Esophagus squamous epithelium (tissue), 5 donors: ENCODE measurements at regions not wholly inside any gene's neighbourhood (a gene's known extent, or its start where the extent isn't known, plus 50 kb on each side); places are given as distances from the start of the nearest gene placed in this dataset.

Source experiments
- DNase-seq: peaks from one replicate; lab custom pipeline; 2025; lab: John Stamatoyannopoulos, UW
- H3K27ac ChIP-seq, 4 donors: fragments of 200-600 bp; sonication (generic); one replicate each; pipeline ENCODE4 v1.5.1; 2016 to 2019; ENCODE audit warnings: mild to moderate bottlenecking in 1 of 4
- H3K27me3 ChIP-seq, 4 donors: fragments of 200-600 bp; sonication (generic); 1 replicate in 3 of 4; 2 replicates in 1 of 4; pipeline versions ENCODE4 v1.5.1 to v1.6.0; 2017 to 2021; ENCODE audit warnings: antibody characterized with exemption in 1 of 4
- H3K36me3 ChIP-seq, 3 donors: fragments of 200-600 bp; sonication (generic); one replicate each; pipeline ENCODE4 v1.5.1; 2016 to 2019
- H3K4me1 ChIP-seq, 3 donors: fragments of 200-600 bp; sonication (generic); one replicate each; pipeline ENCODE4 v1.5.1; 2017 to 2019
- H3K4me3 ChIP-seq, 4 donors: fragments of 200-600 bp; sonication (generic); 1 replicate in 3 of 4; 2 replicates in 1 of 4; pipeline ENCODE4 v1.5.1; 2016 to 2019; ENCODE audit warnings: mild to moderate bottlenecking in 2 of 4, moderate library complexity in 1 of 4
- H3K9me3 ChIP-seq, 3 donors: fragments of 200-600 bp; sonication (generic); one replicate each; pipeline ENCODE4 v1.5.1; 2016 to 2019
- CTCF ChIP-seq, 6 experiments: fragments of 450-650 bp in 4 of 6; fragments of 200-600 bp in 2 of 6; sonication (generic) in 2 of 6; IDR thresholded peaks; one replicate each; pipeline ENCODE4 v1.5.1; 2016 to 2019; ENCODE audit warnings: antibody characterized with exemption in 6 of 6, mild to moderate bottlenecking in 4 of 6, moderate library complexity in 4 of 6
- POLR2A ChIP-seq, 4 donors: fragments of 450-650 bp; IDR thresholded peaks; one replicate each; pipeline ENCODE4 v1.6.1; 2017; ENCODE audit warnings: antibody characterized with exemption in 4 of 4, mild to moderate bottlenecking in 4 of 4, moderate library complexity in 3 of 4
- WGBS, 2 donors: methylation state at CpG; one replicate each; pipeline ENCODE4 v1.1.5; 2018; 5-methylcytosine and 5-hydroxymethylcytosine counted together
- intact Hi-C: fragments of 100-400 bp; cut with DNase I; formaldehyde crosslinking; loops from one replicate; pipeline ENCODE4 v1.15.0; 2022
- donor health status: DM: yes; HTN: yes; CAD: no.

DNA sequence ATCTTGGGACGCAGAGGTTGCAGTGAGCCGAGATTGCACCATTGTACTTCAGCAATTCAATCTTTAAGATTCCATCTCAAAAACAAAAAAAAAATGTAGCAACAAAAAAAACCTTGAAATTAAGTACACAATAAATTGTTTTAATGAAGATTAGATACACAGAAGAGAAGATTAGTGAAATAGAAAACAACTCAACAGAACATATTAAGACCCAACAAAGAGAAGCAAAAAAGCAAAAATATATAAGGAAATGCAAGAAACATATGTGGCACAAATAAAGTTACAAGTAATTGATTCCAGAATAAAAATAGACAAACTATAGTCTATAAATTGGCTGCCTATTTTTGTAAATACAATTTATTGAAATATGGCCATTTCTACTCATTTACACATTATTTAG is 445.2 kb downstream of the EPM2A start:
- intact Hi-C loops: no loop called here
- WGBS, 2 donors: 87 to 90% methylated on average over 2 of the region's 2 CpGs
- DNase-seq: no peak
- Histone ChIP-seq H3K4me3 (no peak overlapping the region), H3K27me3 (no peaks in the 10 kb centered on the region), H3K27ac (no peak overlapping the region), H3K36me3 (no peaks in the 10 kb centered on the region), H3K9me3 (no peaks in the 10 kb centered on the region), H3K4me1 (no peaks in the 10 kb centered on the region)
- TF ChIP-seq POLR2A (IDR thresholded peaks at IDR 0.05) (no peak), CTCF (IDR thresholded peaks at IDR 0.05) (no peak)

- Histone ChIP-seq H3K27me3 (no peaks in the 10 kb centered on the region), H3K4me1 (no peaks in the 10 kb centered on the region), H3K36me3 (no peaks in the 10 kb centered on the region), H3K4me3 (no peak overlapping the region), H3K27ac (no peak overlapping the region), H3K9me3 (no peaks in the 10 kb centered on the region)
- WGBS, 2 donors: 68 to 75% methylated on average over 2 of the region's 2 CpGs
- intact Hi-C loops: no loop called here
- no peak for DNase-seq
- TF ChIP-seq POLR2A (IDR thresholded peaks at IDR 0.05) (no peak), CTCF (IDR thresholded peaks at IDR 0.05) (no peak)
These were observed 443.3 kb downstream of the EPM2A start for GRCh38 chr6:145292066-145292465.

- intact Hi-C loops: no loop called here
- H3K4me1 ChIP-seq: no peaks in the 10 kb centered on the region
- no peaks in the 10 kb centered on the region for H3K27me3 ChIP-seq
- 80 to 92% methylated on average over 4 of the region's 4 CpGs for WGBS, 2 donors
- TF ChIP-seq POLR2A (IDR thresholded peaks at IDR 0.05) (no peak), CTCF (IDR thresholded peaks at IDR 0.05) (no peak)
- H3K36me3 ChIP-seq: no peaks in the 10 kb centered on the region
- DNase-seq: no peak
- no peaks in the 10 kb centered on the region for H3K9me3 ChIP-seq
- H3K4me3 ChIP-seq: no peak overlapping the region
- H3K27ac ChIP-seq: no peak overlapping the region
These were observed 440.4 kb downstream of the EPM2A start for GRCh38 chr6:145294942-145295341.

DNA sequence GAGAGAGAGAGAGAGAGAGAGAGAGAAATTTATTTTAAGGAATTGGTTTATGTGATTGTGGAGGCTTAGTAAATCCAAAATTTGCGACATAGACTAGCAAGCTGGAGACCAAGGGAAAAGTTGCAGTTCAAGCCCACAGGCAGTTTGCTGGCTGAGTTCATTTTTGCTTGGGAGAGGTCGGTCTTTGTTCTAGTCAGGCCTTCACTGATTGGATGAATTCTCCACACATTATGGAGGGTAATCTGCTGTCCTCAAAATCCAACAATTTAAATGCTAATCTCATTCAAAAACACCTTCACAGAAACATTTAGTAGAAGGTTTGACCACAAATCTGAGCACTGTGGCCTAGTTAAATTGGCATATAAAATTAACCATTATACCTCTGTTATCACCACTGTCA is 439.6 kb downstream of the EPM2A start:
- Histone ChIP-seq H3K9me3 (no peaks in the 10 kb centered on the region), H3K36me3 (no peaks in the 10 kb centered on the region), H3K27ac (no peak overlapping the region), H3K4me1 (no peaks in the 10 kb centered on the region), H3K4me3 (no peak overlapping the region), H3K27me3 (no peaks in the 10 kb centered on the region)
- intact Hi-C loops: no loop called here
- WGBS, 2 donors: 63 to 72% methylated on average over 2 of the region's 2 CpGs
- TF ChIP-seq POLR2A (IDR thresholded peaks at IDR 0.05): no peak
- TF ChIP-seq CTCF (IDR thresholded peaks at IDR 0.05): no peak
- DNase-seq: no peak

DNA sequence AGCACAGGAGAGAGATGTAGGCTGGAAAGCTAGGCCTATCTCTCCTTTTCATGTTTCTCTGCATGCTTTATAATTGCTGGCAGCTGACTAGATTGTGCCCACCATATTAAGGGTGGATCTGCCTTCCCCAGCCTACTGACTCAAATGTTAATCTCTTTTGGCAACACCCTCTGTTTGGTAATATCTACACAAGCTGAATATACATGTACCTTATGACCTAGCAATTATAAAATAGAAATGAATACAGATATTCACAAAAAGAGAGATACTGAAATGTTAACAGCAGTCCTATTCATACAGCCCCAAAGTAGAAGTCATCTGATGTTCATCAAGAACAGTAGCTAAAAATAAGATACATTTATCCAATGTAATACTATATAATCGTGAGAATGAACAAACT is 429.6 kb downstream of the EPM2A start:
- 85 to 86% methylated on average over 1 of the region's 1 CpG for WGBS, 2 donors
- H3K36me3 ChIP-seq: no peaks in the 10 kb centered on the region
- H3K4me3 ChIP-seq: no peak overlapping the region
- no peak for TF ChIP-seq POLR2A (IDR thresholded peaks at IDR 0.05)
- no peak for TF ChIP-seq CTCF (IDR thresholded peaks at IDR 0.05)
- H3K9me3 ChIP-seq: no peaks in the 10 kb centered on the region
- H3K4me1 ChIP-seq: no peaks in the 10 kb centered on the region
- no peak overlapping the region for H3K27ac ChIP-seq
- no peak for DNase-seq
- H3K27me3 ChIP-seq: no peaks in the 10 kb centered on the region
- intact Hi-C loops: no loop called here
